CD14-positive monocyte (primary cell): ENCODE measurements at regions not wholly inside any gene's neighbourhood (a gene's known extent, or its start where the extent isn't known, plus 50 kb on each side); places are given as distances from the start of the nearest gene placed in this dataset.
A peak's percentile ranks its signal among the peaks of the same experiment; 100 is the strongest.

Experiments
- DNase-seq, 3 donors: peaks; one replicate each; pipeline ENCODE4 v3.0.0-alpha.2; 2011 to 2022
- H2AFZ ChIP-seq: 2 replicates; pipeline ENCODE4 v1.6.0; 2012; ENCODE audit warnings: mild to moderate bottlenecking, low read depth, low read length, inconsistent platforms; ENCODE audit not compliant: insufficient read depth, poor library complexity, severe bottlenecking
- H3K27ac ChIP-seq, 2 donors: 1 replicate in 1 of 2; 2 replicates in 1 of 2; pipeline ENCODE4 v1.5.1; 2012 to 2013; ENCODE audit warnings: low read length in 2 of 2, control low read depth in 1 of 2, inconsistent platforms in 1 of 2, low read depth in 1 of 2, mild to moderate bottlenecking in 1 of 2
- H3K27me3 ChIP-seq, 2 donors: one replicate each; pipeline versions ENCODE4 v1.6.0 to v1.6.1; 2011 to 2013; ENCODE audit warnings: low read length in 2 of 2; ENCODE audit not compliant: control insufficient read depth in 2 of 2, insufficient read depth in 2 of 2
- H3K36me3 ChIP-seq, 2 donors: replicated peaks in 1 of 2; 1 replicate in 1 of 2; 2 replicates in 1 of 2; pipeline versions ENCODE4 v1.5.1 to v1.6.1; 2012 to 2013; ENCODE audit warnings: low read length in 2 of 2, control low read depth in 1 of 2, inconsistent platforms in 1 of 2, mild to moderate bottlenecking in 1 of 2; ENCODE audit not compliant: insufficient read depth in 2 of 2, control insufficient read depth in 1 of 2
- H3K4me1 ChIP-seq, 2 donors: 1 replicate in 1 of 2; 2 replicates in 1 of 2; pipeline versions ENCODE4 v1.5.1 to v1.6.1; 2012 to 2013; ENCODE audit warnings: low read length in 2 of 2, control low read depth in 1 of 2, inconsistent platforms in 1 of 2, mild to moderate bottlenecking in 1 of 2, moderate library complexity in 1 of 2; ENCODE audit not compliant: insufficient read depth in 2 of 2, control insufficient read depth in 1 of 2
- H3K4me2 ChIP-seq: replicated peaks from 2 replicates; pipeline ENCODE3; 2012; ENCODE audit warnings: low read length, moderate library complexity, mild to moderate bottlenecking; ENCODE audit not compliant: poor library complexity, severe bottlenecking; ENCODE audit errors: extremely low read depth
- H3K4me3 ChIP-seq, 3 experiments: fragments of 200-600 bp in 1 of 3; sonication (generic) in 1 of 3; replicated peaks in 1 of 3; 1 replicate in 2 of 3; 2 replicates in 1 of 3; pipeline ENCODE4 v1.5.1; 2011 to 2013; ENCODE audit warnings: low read length in 3 of 3, mild to moderate bottlenecking in 3 of 3, control low read depth in 2 of 3, low read depth in 2 of 3, inconsistent platforms in 1 of 3, moderate library complexity in 1 of 3
- H3K79me2 ChIP-seq: 2 replicates; pipeline ENCODE4 v1.6.0; 2012; ENCODE audit warnings: mild to moderate bottlenecking, control low read depth, inconsistent platforms, low read length, moderate library complexity; ENCODE audit not compliant: insufficient read depth
- H3K9ac ChIP-seq: 2 replicates; pipeline ENCODE4 v1.6.0; 2017; ENCODE audit warnings: low read length, mild to moderate bottlenecking; ENCODE audit not compliant: insufficient read depth, poor library complexity, severe bottlenecking
- H3K9me3 ChIP-seq, 2 donors: replicated peaks in 1 of 2; 1 replicate in 1 of 2; 2 replicates in 1 of 2; pipeline versions ENCODE4 v1.5.1 to v1.6.1; 2012 to 2013; ENCODE audit warnings: low read length in 2 of 2, control low read depth in 1 of 2; ENCODE audit not compliant: control insufficient read depth in 1 of 2, insufficient read depth in 1 of 2
- H4K20me1 ChIP-seq: 2 replicates; pipeline ENCODE4 v1.6.0; 2012; ENCODE audit warnings: mild to moderate bottlenecking, low read length, control low read depth, moderate library complexity; ENCODE audit not compliant: insufficient read depth
- H3K27ac Mint-ChIP-seq, 7 donors: one replicate each; pipeline ENCODE4 v1.8.0; 2020; ENCODE audit warnings: mild to moderate bottlenecking in 7 of 7, mixed read lengths in 7 of 7, moderate library complexity in 6 of 7, inconsistent platforms in 2 of 7
- H3K27me3 Mint-ChIP-seq, 3 donors: one replicate each; pipeline ENCODE4 v1.8.0; 2021 to 2022; ENCODE audit warnings: low read depth in 3 of 3, mild to moderate bottlenecking in 3 of 3, mixed read lengths in 3 of 3, moderate library complexity in 3 of 3, inconsistent platforms in 1 of 3
- H3K36me3 Mint-ChIP-seq, 2 donors: one replicate each; pipeline ENCODE4 v1.8.0; 2020; ENCODE audit warnings: mixed read lengths in 2 of 2, inconsistent platforms in 1 of 2, mild to moderate bottlenecking in 1 of 2
- H3K4me1 Mint-ChIP-seq: one replicate; pipeline ENCODE4 v1.8.0; 2020; ENCODE audit warnings: mild to moderate bottlenecking, mixed read lengths
- H3K4me3 Mint-ChIP-seq, 2 donors: one replicate each; pipeline ENCODE4 v1.8.0; 2020; ENCODE audit warnings: mild to moderate bottlenecking in 2 of 2, mixed read lengths in 2 of 2, moderate library complexity in 1 of 2
- H3K9me3 Mint-ChIP-seq, 7 donors: one replicate each; pipeline ENCODE4 v1.8.0; 2020 to 2022; ENCODE audit warnings: mixed read lengths in 7 of 7, mild to moderate bottlenecking in 6 of 7, moderate library complexity in 6 of 7, inconsistent platforms in 2 of 7
- CTCF ChIP-seq: fragments of 200-600 bp; IDR thresholded peaks from one replicate; pipeline ENCODE4 v1.8.0; 2022; ENCODE audit warnings: antibody characterized with exemption, mild to moderate bottlenecking
- WGBS: methylation state at CpG from one replicate; pipeline ENCODE4 v1.1.5; 2013; ENCODE audit warnings: missing lambda C conversion rate; ENCODE audit not compliant: insufficient coverage; 5-methylcytosine and 5-hydroxymethylcytosine counted together
- intact Hi-C, 2 donors: fragments of 100-400 bp; cut with micrococcal nuclease; formaldehyde crosslinking; loops; one replicate each; pipeline versions ENCODE4 v1.15.0 to v1.15.1; 2023

- no peaks in the 10 kb centered on the region for H3K9me3 ChIP-seq
- no peaks in the 10 kb centered on the region for H4K20me1 ChIP-seq
- Mint-ChIP-seq H3K36me3 (no peaks in the 10 kb centered on the region), H3K27ac (peak overlapping the region in 1 of 7 donors; percentile 30), H3K27me3 (peaks cover 0 to 7% (median 4%) of the 10 kb centered on the region in 3 donors), H3K4me1 (no peaks in the 10 kb centered on the region), H3K9me3 (peaks cover 0 to 1% (median 0%) of the 10 kb centered on the region in 7 donors), H3K4me3 (no peak overlapping the region)
- H3K9ac ChIP-seq: no peak overlapping the region
- WGBS: 82% methylated on average over 2 of the region's 2 CpGs
- no peak for DNase-seq
- no peak overlapping the region for H3K4me2 ChIP-seq
- intact Hi-C loops: no loop called here
- H3K27ac ChIP-seq: no peak overlapping the region
- H3K4me1 ChIP-seq: no peaks in the 10 kb centered on the region
- no peak overlapping the region for H3K4me3 ChIP-seq
- H3K79me2 ChIP-seq: no peaks in the 10 kb centered on the region
- H2AFZ ChIP-seq: no peak overlapping the region
- H3K27me3 ChIP-seq: no peaks in the 10 kb centered on the region
- H3K36me3 ChIP-seq: no peaks in the 10 kb centered on the region
- TF ChIP-seq CTCF: no peak
Observed at GRCh38 chr19:30133803-30134202, 191.8 kb downstream of the URI1 start.

GRCh38 chr19:30135093-30135757 is 193.2 kb downstream of the URI1 start:
- H3K36me3 Mint-ChIP-seq: no peaks in the 10 kb centered on the region
- no peak overlapping the region for H3K27ac Mint-ChIP-seq
- intact Hi-C loops: no loop called here

More at GRCh38 chr19:30135093-30135757, 193.2 kb downstream of the URI1 start:
- Histone ChIP-seq H3K4me1 (no peaks in the 10 kb centered on the region), H3K9ac (no peak overlapping the region), H3K9me3 (no peaks in the 10 kb centered on the region), H3K27ac (no peak overlapping the region), H3K4me2 (no peak overlapping the region), H3K79me2 (no peaks in the 10 kb centered on the region), H4K20me1 (no peaks in the 10 kb centered on the region), H3K4me3 (no peak overlapping the region), H3K27me3 (no peaks in the 10 kb centered on the region), H3K36me3 (no peaks in the 10 kb centered on the region), H2AFZ (no peak overlapping the region)
- 86% methylated on average over 11 of the region's 12 CpGs for WGBS
- peaks cover 0 to 5% (median 4%) of the 10 kb centered on the region in 3 donors for H3K27me3 Mint-ChIP-seq
- no peak overlapping the region for H3K4me3 Mint-ChIP-seq
- peaks cover 0 to 1% (median 0%) of the 10 kb centered on the region in 7 donors for H3K9me3 Mint-ChIP-seq
- no peaks in the 10 kb centered on the region for H3K4me1 Mint-ChIP-seq
- TF ChIP-seq CTCF: no peak
- DNase-seq: no peak
